Epidermal melanocyte (primary cell): ENCODE measurements at regions not wholly inside any gene's neighbourhood (a gene's known extent, or its start where the extent isn't known, plus 50 kb on each side); places are given as distances from the start of the nearest gene placed in this dataset.

Experiments
- DNase-seq: peaks from one replicate; pipeline ENCODE4 v3.0.0; 2011; ENCODE audit warnings: low spot score; ENCODE audit not compliant: insufficient read length

DNA sequence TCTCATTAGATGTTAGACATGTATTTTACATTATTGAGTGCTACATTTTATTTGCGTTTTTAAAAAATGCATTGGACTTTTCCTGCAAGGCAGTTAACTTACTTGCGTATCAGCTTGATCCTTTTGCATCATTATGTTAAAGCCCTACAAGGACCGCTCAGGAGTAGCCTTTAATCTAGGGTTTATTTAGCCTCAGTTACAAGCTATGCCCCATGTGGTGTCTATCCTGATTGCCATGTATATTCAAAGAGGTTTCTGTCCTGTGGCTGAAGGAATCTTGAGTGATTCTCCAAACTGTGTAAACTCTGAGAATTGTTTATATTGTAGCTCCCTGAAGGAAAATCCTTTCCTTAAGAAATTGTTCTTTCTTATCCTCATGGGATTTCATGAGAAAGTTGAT lies 821.8 kb upstream of the AGA start:
- DNase-seq = no peak

DNA sequence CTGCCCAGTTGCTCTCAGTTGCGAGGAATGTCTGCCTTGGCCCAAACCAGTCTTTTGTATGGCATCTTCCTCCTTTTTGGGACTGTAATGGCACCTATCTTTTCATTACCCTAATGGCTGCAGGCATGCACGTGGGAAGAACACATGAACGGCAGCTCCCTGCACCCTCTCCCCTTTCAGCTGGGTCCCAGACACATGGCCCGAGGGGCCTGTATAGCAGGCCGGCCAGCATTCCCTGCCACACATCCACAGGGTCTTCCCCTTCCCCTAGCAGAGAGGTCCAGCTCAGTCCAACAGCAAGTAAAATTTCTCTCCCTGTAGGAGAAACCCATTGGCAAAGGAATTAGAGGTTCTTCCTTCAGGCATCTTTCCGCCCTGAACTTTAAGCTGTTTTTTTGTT lies 829.1 kb upstream of the AGA start:
- no peak for DNase-seq

- DNase-seq = no peak
Measured at GRCh38 chr4:178273168-178273567, 830.9 kb upstream of the AGA start.

DNA sequence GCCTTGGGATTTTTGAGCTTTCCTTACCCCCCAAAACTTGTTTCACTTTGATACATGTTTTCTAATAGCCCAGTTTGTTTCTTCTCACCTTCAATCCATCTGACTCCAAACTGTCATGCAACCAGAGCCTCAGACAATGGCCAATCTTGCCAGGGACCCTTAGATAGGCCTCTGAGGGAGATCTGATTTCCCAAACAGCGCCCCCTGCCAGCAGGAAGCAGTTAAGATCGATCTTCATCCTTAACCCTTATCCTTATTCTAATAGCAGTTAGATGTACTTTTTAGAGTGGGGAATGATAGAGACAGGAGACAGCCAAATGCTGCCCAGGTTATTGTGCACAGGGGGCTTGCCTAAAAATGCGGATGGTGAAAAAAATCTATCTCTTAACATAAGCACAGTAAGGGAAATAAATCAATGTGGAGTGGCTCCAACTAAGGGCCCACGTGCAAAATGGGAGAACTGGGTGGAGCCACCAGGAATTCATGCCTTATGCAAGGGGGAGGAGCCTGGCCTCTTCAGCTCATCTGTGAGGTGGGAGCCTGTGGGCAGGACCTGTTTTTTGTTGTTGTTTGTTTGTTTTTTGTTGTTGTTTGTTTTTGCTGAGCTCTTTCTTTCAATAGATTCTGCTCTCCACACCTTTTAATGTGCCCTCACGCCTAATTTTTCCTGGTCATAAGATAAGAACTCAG lies 833.6 kb upstream of the AGA start:
- DNase-seq = no peak

- DNase-seq = no peak
Measured at GRCh38 chr4:178280362-178280761, 838.1 kb upstream of the AGA start.

GRCh38 chr4:178288462-178288861 lies 846.2 kb upstream of the AGA start:
- no peak for DNase-seq

DNA sequence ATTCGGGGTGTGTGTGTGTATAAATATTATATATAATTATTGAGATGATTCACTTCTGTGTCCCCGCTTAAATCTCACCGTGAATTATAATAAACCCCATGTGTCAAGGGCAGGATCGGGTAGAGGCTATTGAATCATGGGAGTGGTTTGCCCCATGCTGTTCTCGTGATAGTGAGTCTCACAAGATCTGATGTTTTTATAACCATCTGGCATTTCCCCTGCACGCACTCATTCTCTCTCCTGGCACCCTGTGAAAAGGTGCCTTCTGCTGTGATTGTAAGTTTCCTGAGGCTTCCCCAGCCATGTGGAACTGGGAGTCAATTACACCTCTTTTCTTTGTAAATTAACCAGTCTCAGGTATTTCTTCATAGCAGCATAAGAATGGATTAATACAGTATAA lies 851.4 kb upstream of the AGA start:
- no peak for DNase-seq

DNA sequence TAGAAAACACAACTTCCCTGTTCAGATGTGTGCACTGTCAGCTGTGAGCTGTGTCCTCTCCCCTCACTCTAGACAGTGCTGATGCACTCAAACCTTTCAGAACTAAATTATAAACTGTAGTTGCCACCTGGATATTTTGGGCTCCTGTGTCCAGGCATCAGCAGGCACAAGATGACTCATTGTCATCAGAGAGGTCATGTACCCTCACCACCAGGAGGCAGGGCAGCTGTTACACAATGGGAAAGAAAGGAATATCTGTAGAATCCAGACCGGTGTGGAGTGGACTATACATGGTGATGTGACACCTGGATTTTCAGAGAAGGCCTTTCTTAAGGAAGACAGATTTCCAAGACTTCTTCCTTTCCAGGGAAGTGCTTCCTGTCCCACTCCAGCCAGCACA lies 854.4 kb upstream of the AGA start:
- no peak for DNase-seq

DNA sequence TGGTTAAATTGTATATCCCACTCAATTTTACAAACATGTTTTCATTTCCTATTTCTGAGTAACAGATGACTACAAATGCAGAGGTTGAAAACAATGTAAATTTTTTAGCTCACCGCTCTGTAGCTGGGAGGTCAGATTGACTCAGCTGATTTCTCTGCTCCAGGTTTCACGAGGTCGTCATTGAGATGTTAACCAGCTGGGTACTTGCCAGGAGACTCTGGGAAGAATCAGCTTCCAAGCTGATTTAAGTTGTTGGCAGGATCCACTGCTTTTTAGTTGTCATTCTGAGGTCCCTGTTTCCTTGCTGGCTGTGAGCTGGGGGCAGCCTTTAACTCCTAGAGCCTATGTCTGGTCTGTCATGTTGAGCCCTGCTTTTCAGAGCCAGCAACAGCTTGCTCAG lies 864.3 kb upstream of the AGA start:
- DNase-seq = no peak

GRCh38 chr4:178309890-178310289 lies 867.7 kb upstream of the AGA start:
- no peak for DNase-seq

DNA sequence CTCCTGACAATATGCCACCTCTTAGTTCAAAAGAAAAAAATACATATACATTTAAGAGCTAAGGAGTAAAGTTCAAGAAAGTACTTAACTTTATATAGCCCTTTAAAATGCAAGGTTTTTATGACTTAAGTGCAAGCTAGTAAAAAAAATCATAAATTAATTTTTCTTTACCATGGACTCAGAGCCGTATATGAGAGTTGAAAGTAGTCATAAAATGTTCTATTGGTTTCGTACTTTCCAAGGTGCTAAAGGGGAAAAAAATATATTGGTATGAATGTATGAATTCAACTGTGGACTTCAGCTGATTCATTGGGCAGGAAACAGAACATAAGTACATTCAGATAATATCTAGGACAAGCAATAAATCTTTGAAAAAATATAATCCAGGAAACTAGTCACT lies 869.8 kb upstream of the AGA start:
- no peak for DNase-seq

DNA sequence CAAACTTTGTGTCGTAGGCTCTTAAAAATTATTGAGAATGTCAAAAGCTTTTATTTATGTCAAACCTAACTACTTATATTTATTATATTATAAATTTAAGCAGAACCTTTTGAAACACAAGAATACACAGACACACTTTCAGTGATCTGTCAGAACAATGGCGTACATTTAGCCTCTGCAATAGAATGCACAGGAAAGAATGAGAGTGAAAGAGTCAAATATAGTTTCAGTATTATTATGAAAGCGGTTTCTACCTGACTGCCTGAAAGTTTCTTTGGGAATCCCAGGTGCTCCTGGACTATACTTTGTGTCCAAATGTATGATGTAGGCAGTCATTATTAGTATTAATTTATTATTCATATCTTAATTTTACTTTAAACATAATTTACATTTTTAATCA lies 872.0 kb upstream of the AGA start:
- DNase-seq = no peak

DNA sequence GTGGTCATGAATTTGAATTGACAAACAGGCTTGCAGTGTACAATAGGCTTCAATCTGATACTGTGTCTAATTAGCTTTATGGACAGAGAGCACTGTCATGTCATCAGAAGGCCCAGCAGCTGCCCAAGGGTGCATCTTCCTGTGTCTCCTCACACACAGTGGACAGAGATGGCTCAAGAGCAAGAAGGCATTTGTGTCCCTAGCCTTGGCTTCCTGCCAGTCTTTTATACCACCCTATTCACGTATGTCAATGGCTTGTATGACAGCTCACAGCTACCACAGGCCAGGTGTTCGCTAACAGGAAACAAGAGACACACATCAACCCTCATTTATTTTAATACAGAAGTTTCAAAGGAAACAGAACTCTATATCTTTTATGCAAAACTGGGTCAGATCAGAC lies 874.0 kb upstream of the AGA start:
- no peak for DNase-seq

- no peak for DNase-seq
Measured at GRCh38 chr4:178320003-178320402, 877.8 kb upstream of the AGA start.

DNA sequence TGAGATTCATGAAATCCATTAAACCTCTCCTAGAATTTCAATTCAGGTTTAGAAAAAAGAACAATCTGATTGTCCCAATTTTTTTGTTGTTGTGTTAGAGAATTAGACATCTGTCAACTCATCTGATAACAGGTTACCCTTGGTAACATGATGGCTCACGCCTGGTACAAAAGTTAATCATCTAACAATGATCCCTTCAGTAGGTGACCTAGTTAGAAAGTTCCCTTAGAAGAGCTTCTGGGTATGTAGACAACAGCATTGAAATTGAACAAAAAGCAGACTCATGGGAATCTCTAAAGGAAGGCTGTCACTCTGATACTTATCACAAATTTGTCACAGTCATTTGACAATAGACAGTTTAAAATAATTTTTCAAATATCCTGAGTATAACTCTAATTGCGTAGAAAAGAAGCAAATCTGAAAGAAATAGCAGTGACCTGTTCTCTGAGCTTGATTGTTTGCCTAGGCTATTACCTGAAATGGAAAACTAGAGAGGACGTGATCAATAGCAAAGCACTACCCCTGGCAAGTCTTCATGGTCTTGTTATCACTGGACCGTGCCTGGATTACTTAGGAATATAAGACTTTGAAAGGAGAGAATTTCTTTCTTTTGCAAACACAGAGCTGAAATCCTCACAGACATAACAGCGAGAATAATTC lies 880.4 kb upstream of the AGA start:
- no peak for DNase-seq

GRCh38 chr4:178329226-178329872 lies 887.1 kb upstream of the AGA start:
- no peak for DNase-seq

DNA sequence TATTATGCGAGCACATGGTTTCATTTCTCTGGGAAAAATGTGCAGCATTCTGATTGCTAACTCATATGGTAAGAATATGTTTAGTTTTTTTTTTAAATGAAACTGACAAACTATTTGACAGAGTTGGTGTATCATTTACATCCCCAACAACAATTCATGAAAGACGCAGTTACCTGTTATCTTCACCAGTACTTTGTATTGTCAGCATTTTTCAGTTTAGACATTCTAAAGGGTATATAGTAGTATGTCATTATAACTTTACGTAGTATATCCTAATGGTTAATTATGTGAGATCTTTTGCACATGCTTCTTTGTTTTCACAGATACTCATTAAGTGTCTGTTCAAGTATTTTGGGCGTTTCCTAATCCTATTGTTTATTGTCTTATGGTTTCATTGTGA lies 891.1 kb upstream of the AGA start:
- no peak for DNase-seq

DNA sequence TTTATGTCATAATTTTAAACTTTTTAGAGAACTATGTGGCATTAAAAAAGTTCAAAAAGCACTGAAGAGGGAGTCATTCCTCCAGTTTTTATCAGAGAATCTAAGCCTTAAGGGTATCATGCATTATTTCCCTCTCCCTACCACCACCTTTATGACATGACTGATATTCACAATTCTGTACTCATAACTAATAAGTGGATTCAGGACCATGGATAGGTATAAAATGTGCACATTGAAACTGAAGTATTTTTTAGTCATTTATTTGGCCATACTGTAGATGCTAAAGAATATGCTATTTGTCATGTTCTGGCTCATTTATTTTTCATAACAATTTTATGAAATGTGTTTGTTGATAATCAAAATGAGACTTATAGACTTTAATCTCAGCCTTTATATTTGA lies 897.5 kb upstream of the AGA start:
- DNase-seq = no peak

DNA sequence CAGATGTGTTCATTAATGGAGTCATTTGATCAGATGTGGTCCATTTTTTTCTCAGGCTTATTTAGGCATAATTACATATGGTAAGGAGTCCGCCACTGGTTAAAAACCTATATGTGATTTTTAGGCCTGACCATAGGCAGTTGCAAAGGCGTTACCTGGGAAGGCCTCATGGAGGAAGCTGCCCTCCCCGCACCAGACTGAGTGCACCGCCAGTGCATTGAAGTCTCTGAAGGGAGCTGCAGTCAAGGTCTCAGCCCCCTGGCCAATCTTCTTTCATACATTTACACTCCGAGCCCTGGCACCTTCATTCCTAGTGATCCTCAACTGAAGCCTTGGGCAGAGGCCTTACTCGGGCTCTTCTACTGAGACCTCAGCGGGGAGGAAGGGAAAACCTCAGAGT lies 898.2 kb upstream of the AGA start:
- DNase-seq = no peak

GRCh38 chr4:178344096-178344495 lies 901.9 kb upstream of the AGA start:
- DNase-seq = no peak

DNA sequence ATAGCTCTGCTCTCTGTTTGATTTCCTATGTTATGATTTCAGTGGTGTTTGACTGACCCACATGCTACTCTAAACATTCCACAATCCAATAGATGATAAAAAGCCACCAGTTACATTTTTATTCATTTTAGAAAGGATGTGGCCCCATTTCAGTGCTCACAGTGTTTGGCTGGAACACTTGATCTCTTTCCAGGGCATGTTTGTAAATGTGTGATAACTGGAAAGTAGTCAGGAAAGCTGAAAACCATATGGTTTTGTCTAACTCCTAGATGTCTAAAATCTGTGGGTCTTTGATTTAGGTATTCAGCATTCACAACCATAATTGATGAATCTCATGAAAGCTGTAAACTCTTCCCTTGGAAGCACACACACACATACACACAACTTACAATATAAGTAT lies 904.9 kb upstream of the AGA start:
- no peak for DNase-seq

- no peak for DNase-seq
Measured at GRCh38 chr4:178349601-178350000, 907.4 kb upstream of the AGA start.

- DNase-seq = no peak
Measured at GRCh38 chr4:178351185-178351584, 908.9 kb upstream of the AGA start.
